AG09319 (cell line): ENCODE measurements at regions not wholly inside any gene's neighbourhood (a gene's known extent, or its start where the extent isn't known, plus 50 kb on each side); places are given as distances from the start of the nearest gene placed in this dataset.

Experiments
- DNase-seq: peaks from one replicate; pipeline ENCODE4 v3.0.0-alpha.2; 2010; ENCODE audit warnings: low read depth; ENCODE audit errors: extremely low read depth
- CTCF ChIP-seq: IDR thresholded peaks from 2 replicates; pipeline ENCODE4 v1.5.1; 2011; ENCODE audit warnings: low read depth, mild to moderate bottlenecking, inconsistent platforms, low read length, moderate library complexity

DNA sequence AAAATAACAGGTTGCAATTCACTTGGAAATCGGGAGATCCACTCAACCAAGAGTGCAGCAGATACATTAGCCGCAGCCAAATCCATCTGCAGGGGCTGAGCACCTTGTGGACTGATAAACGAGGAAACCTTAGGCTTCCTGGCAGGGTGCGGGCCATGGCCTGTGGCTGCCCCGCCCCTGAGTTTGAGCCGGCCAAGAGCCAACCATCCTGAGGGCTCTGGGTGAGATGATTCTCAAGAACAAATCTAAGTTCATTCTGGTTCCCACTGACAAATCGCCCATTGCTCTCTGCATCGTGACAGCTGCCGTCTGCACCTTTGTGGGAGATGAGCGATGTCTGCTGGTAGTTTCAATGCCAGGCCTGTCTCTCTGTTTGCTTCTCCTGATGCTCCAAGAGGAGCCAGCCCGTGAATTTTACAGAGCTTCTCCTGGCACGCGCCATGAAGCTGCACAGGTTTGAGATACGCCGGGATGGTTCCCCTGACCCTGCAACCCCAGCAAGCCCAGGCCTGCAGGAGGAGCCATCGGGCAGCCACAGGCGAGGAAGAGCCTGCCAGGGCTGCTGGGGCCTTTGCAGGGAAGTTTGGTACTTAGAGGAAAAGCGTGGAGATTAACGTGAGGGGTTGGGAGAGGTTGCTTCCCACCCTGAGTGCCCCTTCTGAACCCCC is 154.0 kb downstream of the OLFM1 start:
- DNase-seq, result no peak
- TF ChIP-seq CTCF, result no peak

DNA sequence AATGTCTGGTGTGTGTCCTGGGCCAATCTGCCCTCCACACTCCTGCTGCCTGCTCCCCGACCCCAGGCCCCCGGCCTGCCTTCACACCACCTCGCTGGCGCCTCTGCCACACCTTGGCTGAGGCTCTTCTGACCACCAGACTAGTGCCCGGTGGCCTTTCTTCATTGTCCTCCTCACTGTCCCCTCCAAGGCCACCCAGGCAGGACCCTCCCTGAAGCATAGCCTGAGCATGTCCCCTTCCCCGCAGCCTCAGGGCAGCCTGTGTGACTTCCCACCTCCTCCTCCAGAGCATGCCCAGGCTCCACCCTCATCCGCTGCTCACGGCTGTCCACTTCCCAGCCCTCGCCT is 154.6 kb downstream of the OLFM1 start:
- DNase-seq, result no peak
- no peak for TF ChIP-seq CTCF

- no peak for DNase-seq
- TF ChIP-seq CTCF, result no peak
Observed at GRCh38 chr9:135242406-135242805, 154.9 kb downstream of the OLFM1 start.

DNA sequence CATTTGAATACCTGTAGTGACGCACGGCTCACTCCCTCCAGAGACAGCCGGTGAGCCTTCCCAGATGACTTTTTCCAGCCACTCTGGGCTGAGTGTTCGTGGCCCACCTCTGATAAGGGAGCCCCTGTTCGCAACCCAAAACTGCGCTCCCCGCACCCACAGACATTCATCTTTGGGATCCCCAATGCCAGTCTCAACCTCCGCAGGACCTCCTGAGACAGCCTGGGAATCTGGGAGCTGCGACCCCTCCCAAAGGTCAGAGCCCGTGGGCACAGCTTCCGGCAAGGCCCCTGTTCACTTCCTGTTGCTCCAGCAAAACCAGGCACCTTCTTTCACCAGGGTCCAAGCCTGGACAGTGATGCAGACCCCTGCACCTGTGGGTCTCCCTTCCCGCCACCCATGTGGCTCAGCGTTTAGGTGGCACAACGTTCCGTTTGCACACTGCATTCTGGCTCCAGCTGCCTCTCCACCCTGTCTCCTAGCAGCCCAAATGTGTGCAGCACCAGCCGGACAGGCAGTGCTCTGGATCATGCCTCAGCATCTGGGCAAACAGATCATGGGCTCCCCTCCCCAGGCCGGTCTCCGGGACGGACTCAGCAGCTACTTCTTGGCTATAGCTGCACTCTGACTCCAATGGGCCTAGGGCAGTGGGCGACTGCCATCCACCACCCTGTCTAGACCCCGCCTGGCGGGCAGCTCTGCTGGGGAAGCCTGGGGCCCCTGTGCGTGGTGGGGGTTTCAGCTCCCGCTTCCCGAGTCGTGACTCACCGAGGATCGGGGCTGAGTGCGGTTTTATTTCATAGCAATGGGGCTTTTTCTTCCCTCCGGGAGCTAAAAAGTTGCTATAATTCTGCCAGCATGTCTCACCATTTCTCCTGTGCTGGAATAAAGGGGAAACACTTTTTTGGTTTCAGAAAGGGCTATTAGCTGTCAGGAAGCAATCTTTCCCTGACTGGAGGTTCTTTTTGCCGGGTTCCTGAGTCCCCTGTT is 156.0 kb downstream of the OLFM1 start:
- DNase-seq, result no peak
- TF ChIP-seq CTCF, result no peak

DNA sequence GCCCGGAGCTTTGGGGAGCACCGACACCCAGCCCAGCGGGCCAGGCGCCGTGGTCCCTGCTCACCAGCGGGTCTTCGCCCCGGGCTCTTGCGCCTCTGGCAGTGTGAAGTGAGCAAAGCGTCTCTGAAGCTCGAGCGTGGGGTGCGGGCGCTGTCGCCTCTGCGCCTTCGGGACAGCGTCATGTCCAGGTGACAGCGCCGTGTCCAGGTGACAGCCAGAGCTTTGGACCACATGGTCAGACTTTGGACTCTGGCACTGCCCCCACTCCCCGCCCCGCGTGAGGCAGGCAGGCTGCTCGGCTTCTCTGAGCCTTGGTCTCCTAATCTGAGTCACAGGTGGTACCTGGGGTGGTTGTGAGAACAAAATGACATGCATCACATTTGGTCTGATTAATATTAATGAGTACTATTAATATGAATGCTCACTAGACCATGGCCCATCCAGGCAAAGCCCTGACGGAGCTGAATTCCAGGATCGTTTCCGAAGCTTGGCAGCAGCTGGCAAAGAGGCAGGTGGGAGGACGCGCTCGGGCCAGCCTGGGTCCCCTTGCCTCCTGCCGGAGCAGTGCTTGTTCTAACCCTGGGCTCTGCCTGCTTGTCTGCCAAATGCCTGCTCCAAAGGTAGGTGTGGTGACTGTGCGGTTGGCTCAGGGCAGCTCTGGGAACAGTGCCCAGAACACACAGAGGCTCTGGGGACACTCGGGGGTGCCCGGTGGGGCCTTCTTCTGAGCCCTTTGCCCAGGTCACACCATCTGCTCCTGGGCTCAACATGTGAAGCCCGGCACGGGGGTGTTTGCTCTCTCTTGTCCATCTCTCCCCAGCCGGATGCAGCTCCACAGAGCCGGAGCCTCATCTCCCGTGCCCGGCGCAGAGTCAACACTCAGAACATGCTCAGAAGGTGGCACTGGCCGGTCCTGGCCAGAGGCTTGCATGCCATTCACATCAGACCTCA is 157.1 kb downstream of the OLFM1 start:
- DNase-seq, result no peak
- no peak for TF ChIP-seq CTCF

- no peak for TF ChIP-seq CTCF
- no peak for DNase-seq
Observed at GRCh38 chr9:135245482-135246247, 158.2 kb downstream of the OLFM1 start.
